ENCODE measurements at regions not wholly inside any gene's neighbourhood (a gene's known extent, or its start where the extent isn't known, plus 50 kb on each side); places are given as distances from the start of the nearest gene placed in this dataset.

- DNase-seq (ENCODE audit: low read depth), result no peak
- no peak overlapping the region for H3K4me3 ChIP-seq (ENCODE audit: control insufficient read depth, low read depth, low read length)
- TF ChIP-seq, protein P1, sequence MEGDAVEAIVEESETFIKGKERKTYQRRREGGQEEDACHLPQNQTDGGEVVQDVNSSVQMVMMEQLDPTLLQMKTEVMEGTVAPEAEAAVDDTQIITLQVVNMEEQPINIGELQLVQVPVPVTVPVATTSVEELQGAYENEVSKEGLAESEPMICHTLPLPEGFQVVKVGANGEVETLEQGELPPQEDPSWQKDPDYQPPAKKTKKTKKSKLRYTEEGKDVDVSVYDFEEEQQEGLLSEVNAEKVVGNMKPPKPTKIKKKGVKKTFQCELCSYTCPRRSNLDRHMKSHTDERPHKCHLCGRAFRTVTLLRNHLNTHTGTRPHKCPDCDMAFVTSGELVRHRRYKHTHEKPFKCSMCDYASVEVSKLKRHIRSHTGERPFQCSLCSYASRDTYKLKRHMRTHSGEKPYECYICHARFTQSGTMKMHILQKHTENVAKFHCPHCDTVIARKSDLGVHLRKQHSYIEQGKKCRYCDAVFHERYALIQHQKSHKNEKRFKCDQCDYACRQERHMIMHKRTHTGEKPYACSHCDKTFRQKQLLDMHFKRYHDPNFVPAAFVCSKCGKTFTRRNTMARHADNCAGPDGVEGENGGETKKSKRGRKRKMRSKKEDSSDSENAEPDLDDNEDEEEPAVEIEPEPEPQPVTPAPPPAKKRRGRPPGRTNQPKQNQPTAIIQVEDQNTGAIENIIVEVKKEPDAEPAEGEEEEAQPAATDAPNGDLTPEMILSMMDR (IDR thresholded peaks at IDR 0.05; ENCODE audit: control insufficient read depth, insufficient read depth, low read depth, low read length, missing control alignments), result no peak
These were observed 127.6 kb upstream of the SPATA12 start for GRCh38 chr3:56932866-56933265.

DNA sequence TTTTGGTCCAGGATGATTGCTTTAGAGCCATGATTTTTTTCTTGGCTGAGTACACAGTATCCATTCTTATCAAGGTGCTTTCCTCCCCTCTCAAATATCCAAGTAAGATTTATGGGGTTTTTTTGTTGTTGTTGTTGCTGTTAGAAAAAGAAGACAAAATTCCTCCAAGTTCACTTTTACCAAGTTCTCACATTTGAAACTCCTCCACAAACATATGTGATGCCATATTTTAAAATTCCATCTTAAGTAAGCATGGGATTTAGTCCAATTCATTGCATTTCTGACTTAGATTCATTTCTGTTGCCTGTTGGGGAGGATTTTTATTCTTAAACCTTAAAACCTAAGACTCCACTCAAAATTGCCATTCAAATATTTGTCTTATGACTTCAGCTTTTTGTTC lies 128.6 kb upstream of the SPATA12 start:
- no peak overlapping the region for H3K4me3 ChIP-seq (ENCODE audit: control insufficient read depth, low read depth, low read length)
- TF ChIP-seq, protein P1 (IDR thresholded peaks at IDR 0.05; ENCODE audit: control insufficient read depth, insufficient read depth, low read depth, low read length, missing control alignments), result no peak
- no peak for DNase-seq (ENCODE audit: low read depth)

- no peak overlapping the region for H3K4me3 ChIP-seq (ENCODE audit: control insufficient read depth, low read depth, low read length)
- DNase-seq (ENCODE audit: low read depth), result no peak
- TF ChIP-seq, protein P1 (IDR thresholded peaks at IDR 0.05; ENCODE audit: control insufficient read depth, insufficient read depth, low read depth, low read length, missing control alignments), result no peak
These were observed 129.0 kb upstream of the ARHGEF3 start for GRCh38 chr3:56930706-56931105.

- no peak for DNase-seq (ENCODE audit: low read depth)
- no peak overlapping the region for H3K4me3 ChIP-seq (ENCODE audit: control insufficient read depth, low read depth, low read length)
- TF ChIP-seq, protein P1 (IDR thresholded peaks at IDR 0.05; ENCODE audit: control insufficient read depth, insufficient read depth, low read depth, low read length, missing control alignments), result no peak
These were observed 128.3 kb upstream of the ARHGEF3 start for GRCh38 chr3:56929809-56930615.

DNA sequence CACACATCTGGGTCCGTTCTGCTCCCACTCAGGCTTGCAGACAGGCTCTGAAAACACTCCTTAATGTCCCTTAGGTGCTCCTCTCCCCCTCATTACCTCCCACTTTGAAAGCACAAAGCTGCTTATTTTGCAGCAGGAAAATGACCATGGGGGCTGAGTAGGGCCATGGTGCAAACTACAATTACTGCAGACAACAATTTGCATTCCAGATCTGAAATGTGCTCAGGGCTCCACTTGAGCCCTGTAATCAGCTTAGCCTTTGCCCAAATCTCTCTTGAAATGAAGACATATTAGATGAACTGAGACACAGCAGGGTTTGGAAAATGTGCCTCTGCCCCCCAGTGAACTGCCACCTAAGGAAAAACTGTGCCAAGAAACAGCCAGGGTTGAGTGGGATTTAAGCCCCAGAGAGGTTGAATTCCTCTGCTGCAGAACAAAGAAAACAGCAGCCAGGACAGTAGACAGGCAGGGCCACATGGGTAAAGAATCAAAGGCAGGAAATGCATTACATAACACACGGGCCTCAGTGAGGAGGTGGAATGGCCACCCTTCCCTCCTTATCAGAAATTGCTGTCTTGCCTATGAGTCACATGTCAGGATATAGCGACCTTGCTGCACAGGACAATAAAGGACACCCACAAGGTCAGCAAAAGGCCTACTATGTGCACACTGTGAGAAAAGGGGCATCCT lies 126.8 kb upstream of the ARHGEF3 start:
- H3K4me3 ChIP-seq (ENCODE audit: control insufficient read depth, low read depth, low read length), result no peak overlapping the region
- no peak for DNase-seq (ENCODE audit: low read depth)
- TF ChIP-seq, protein P1 (IDR thresholded peaks at IDR 0.05; ENCODE audit: control insufficient read depth, insufficient read depth, low read depth, low read length, missing control alignments), result no peak

GRCh38 chr3:56927855-56928254 lies 126.1 kb upstream of the ARHGEF3 start:
- TF ChIP-seq, protein P1 (IDR thresholded peaks at IDR 0.05; ENCODE audit: control insufficient read depth, insufficient read depth, low read depth, low read length, missing control alignments), result no peak
- no peak overlapping the region for H3K4me3 ChIP-seq (ENCODE audit: control insufficient read depth, low read depth, low read length)
- DNase-seq (ENCODE audit: low read depth), result no peak

All from AG09309 (cell line).